ENCODE measurements at regions not wholly inside any gene's neighbourhood (a gene's known extent, or its start where the extent isn't known, plus 50 kb on each side); places are given as distances from the start of the nearest gene placed in this dataset.
"Not testable (repeated sequence)": the region's sequence is repeated elsewhere in the genome, so short reads cannot be mapped to it uniquely, and the experiment has no call there.

DNA sequence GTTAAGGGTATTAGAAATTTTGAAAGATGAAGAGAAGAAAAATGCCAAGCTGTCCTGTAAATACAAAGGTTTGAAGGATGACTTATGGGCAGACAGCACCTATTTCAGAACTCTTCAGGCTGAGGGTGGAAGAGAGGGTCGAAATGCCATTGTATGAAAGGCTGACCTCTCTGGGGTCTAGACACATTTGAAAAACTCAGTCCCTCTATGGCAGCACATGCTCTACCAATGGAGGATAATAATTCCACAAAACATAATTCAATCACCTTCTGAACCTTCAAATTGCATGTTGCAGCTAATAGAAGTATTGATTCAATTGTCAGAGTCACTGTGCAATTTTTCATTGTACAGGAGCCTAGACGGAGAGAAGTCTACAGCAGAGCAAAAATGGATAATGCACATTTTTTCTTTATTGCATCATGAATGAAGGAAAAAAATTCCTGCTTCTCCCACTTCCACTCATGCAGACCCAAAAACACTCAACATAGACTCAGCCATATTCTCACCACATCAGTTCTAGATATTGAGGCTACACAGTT lies 569.1 kb downstream of the TBL1XR1 start:
- no peak for DNase-seq (ENCODE audit: low read depth)

DNA sequence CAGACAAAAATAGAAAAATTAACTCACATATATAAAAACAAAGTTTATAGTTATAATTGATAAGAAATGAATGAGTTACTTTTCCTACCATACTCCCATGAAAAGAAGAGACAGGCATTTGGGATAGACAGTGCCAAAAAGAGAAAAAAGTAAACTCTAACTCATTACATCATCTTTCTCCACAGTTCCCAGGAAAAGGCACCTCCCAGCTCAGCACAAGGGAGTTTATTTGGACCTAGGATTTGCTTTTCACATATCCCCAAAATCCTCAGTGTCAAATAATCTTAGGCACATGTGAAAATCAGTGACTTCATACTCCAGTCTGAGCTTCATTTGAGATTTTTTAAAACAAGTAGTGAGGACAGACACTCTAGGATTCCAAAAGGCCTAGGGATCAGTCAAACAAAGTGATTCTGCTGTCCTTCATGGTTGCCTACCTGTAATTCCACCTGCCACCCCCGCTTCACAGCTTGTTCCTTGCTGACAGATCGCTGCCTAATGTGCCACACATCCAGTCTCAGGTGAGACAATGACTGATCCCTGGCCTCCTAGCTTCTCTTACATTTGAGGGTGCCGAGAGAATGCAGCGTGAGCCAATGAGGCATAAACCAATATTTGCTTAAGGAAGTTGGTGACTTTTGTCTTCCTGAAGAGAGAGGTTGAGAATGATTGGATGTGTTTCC lies 573.7 kb downstream of the TBL1XR1 start:
- no peak for DNase-seq (ENCODE audit: low read depth)

DNA sequence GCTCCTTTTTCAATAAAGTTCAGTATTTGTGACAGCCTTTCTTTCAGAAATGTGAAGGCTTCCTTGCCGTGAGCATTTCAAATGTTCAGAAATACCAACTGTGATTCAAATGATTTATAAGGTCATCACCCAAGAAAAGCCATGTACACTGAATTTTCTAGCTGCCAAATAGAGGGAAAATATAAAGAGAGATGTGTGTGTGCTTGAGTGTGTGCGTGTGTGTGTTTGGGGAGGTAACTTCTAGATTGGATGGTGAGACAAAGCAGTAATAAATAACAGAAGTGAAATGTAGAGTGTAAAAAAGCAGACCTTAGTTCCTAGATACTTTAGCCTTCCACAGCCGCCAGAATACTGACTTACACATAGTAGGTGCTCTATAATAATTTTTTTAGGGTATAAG lies 577.4 kb downstream of the TBL1XR1 start:
- no peak for DNase-seq (ENCODE audit: low read depth)

DNA sequence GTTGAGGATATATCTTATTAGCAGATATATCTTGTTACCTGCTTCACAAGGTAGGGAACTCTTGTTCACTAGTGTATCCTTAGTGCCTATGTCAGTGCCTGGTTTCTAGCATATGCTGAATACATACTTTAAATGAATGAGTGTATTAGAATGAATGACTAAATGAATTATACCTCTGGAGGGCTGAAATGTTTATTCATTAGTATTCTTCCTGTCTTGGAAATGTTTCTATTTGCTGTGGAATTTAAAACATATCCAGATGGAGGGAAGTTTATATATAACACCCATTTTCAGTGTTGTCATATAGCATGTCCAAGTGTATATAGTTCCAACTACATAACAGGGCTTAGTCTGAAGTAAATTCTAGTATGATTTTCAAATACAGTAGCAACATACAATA lies 581.5 kb downstream of the TBL1XR1 start:
- DNase-seq (ENCODE audit: low read depth): no peak

DNA sequence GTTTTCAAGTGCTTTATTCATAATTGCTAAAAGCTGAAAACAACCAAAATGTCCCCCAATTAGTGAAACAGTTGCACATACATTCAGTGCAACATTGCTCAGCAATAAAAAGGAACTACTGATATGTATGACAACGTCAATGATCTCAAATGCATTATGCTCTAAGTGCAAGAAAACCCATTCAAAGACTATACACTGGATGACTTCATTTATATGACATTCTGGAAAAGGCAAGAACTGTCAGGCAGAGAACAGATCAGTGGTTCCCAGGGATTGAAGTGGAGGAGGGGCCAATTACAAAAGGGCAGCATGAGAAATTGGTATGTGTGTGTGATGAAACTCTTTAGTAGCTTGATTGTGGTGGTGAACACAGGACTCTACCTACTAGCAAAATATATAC lies 585.6 kb downstream of the TBL1XR1 start:
- DNase-seq (ENCODE audit: low read depth): no peak

DNA sequence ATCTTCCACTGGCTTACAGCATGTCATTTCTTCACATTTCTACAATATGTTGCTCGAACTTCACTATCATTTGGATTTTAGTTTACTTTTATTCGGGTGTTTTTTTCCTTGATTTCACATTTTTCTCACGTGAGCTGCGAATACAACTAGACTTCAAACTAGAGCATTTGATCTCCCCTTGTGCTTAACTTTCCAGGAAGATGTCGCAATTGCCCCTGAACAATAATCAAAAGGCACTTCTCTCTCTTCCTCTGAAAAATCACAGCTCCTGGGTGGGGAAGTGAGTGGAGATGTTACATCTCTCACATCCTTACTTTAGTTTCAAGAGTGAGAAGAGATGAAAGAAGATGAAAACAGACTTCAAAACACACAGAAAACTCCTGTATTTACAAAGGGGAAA lies 587.9 kb downstream of the TBL1XR1 start:
- DNase-seq (ENCODE audit: low read depth): no peak

DNA sequence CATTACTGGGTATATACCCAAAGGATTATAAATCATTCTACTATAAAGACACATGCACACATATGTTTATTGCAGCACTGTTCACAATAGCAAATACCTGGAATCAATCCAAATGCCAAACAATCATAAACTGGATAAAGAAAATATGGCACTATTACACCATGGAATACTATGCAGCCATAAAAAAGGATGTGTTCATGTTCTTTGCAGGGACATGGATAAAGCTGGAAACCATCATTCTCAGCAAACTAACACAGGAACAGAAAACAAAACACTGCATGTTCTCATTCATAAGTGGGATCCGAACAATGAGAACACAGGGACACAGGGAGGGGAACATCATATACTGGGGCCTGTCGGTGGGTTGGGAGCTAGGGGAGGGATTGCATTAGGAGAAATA lies 591.7 kb downstream of the TBL1XR1 start:
- DNase-seq (ENCODE audit: low read depth): not testable (repeated sequence)

DNA sequence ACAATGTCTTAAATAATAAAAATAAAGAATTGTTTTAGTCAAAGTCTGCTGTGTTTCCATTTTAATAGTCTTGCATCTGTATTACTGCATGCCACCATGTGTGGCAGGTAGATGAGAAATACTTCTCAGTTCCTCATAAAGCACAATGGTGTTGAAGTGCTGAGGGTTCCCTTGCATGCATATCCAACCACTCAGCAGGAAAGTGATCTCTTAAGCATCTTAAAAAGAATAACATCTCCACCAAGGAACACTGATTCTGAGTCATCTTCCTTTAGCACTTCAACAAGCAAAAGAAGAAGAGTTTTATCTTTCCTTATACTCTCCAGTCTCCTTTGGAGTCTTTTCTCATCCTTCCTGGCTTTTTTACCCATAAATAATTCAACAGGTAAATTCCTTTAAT lies 602.0 kb downstream of the TBL1XR1 start:
- no peak for DNase-seq (ENCODE audit: low read depth)

DNA sequence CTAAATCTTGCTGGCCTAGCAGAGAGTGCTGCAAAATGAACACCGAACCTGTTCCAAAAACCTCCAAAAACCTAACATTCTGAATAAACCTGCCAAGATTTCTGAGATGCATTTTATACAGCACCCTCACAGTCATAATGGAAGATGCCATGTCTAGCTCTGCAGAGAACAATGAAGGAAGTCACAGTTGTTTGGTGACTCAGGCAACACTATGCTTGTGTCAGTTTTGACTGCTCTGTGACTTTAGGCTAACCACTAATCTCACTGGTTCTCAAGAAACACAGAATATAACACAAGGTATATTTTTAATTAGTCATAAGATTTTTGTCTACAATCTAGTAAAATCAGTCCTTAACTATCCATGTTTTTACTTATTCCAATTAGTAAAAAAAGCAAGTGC lies 606.6 kb downstream of the TBL1XR1 start:
- DNase-seq (ENCODE audit: low read depth): no peak

DNA sequence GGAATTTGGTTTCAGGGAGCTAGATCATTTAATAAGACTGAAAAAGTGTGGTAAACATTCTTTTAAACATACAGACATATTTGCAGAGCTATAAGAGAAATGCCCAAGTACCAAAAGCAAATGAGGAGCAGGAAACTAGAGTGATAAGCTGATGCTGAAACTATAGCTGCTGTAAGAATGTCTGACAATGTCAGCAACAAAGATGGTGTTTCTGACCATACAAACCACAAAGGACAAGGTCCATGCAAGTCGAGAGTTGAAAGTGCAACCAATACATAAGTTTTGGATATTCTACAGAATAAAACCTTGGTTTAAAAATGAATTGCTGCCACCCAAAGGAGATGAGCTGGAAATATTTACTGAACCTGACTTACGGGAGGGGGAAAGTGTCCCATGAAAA lies 610.2 kb downstream of the TBL1XR1 start:
- no peak for DNase-seq (ENCODE audit: low read depth)

DNA sequence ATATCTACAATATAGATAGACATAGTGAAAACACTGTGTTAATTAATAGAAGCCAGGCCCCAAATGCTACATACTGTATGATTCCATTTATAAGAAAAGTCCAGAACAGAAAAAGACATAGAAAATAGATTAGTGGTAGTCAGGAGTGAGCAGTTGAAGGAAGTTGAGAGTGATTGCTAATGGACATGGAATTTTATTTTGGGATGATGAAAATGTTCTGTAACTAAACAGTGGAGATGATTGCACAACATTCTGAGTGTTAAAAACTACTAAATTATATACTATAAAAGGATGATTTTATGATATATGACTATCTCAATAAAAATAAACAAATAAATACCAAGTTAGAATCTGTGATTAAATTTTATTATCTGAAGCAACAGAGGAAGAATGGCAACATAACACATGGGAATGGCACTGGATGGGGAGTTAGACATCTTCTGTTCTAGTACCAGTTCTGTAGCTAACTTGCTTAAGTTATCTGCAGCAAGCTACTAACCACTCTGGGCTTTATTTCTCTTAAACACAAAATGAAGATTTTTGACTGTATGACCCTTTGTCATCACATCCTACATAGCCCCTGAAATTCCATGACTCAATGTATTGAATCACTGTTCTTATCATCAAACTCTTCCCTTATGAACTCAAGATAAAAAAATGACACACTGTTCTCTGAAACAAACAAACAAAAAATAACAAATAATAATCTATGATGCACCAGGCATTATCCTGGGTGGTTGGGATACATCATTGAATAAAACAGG lies 612.7 kb downstream of the TBL1XR1 start:
- DNase-seq (ENCODE audit: low read depth): no peak

DNA sequence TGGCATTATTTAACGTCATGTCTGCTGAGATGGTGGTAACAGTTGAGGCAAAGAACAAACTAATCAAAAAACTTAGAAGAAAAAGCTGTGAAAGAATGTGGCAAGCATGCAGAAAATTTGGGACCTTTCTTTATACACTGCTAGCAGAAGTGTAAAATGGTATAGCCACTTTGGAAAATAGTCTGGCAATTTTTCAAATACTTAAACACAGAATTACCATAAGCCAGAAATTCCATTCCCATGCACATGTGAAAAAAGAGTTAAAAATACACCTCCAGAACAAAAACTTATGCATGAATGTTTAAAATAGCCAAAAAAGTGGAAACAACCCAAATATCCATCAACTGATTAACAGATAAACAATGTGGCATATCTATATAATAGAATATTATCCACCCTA lies 613.3 kb downstream of the TBL1XR1 start:
- no peak for DNase-seq (ENCODE audit: low read depth)

DNA sequence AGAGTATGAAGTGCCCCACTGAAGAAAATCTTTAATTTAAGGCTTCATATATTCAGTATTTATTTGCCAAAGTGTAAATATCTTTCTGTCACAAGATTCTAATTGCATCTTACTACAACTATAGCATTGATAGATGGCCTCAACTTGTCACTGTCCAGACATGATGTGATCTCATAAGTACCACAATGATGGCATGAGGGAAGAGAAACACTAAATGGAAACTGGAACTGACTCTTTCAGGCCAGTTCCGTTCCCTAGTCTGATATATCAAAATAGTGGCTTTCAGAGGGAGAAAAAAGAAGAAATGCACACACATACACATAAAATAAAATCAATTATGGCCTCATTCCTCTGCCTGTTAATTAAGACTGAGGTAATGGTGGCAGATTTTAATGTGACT lies 615.7 kb downstream of the TBL1XR1 start:
- DNase-seq (ENCODE audit: low read depth): no peak

DNA sequence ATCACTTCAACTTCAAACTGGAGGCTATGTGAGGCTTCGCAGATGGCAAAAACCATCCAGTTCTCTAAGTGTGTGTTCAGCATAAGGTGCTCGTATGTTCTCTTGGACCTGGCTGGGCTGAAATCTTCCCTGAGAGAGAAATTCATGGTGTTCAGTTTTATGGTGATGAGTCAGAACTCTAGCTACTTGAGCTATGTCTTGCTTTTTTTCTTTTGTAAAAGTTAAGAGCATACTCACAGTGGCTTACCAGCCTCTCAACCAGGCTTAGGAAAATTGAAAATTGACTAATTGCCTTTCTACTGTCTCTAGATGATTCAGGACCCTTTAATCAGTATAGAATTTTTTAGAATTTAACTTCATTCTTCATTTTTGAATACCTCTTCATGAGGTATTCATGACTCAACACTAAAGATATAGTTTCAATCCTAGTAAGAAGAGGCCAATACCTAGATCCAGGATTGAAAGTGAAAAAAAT lies 617.5 kb downstream of the TBL1XR1 start:
- no peak for DNase-seq (ENCODE audit: low read depth)

DNA sequence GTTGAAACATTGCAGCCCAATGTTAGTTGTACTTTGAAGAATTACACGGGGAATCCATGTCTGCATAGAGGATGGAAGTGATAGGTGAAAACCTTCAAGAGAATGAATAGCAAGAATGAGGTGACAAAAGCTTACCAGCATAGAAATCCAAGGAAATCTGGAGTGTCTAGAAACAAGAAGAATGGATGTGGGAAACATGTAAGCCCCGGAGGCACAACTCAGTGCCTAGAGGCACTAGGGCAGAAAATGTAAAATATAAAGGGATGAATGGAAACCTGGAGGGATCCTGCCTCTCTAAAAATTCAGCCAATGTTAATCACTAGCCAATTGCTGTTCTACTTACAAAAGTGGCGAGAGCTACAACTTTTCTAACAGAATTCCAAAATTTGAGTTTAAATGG lies 619.0 kb downstream of the TBL1XR1 start:
- DNase-seq (ENCODE audit: low read depth): no peak

DNA sequence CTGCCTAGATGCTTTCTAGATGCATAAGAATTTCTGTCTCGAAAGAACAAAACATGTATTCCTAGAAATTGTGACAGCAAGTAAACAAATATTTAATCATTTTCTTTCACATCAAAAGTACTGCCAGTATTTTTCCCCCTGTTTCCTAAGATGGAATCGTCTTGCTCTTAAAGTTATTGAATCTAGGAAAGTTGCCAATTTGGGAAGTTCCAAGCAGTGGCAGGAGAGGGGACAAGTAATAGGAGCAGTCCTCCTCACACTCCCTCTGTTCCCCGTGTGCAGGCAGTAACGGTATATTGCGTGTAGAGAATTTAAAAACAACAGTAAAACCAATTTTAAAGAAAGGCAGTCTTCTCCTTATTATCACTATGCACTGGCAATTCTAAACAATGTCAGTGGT lies 619.8 kb downstream of the TBL1XR1 start:
- no peak for DNase-seq (ENCODE audit: low read depth)

DNA sequence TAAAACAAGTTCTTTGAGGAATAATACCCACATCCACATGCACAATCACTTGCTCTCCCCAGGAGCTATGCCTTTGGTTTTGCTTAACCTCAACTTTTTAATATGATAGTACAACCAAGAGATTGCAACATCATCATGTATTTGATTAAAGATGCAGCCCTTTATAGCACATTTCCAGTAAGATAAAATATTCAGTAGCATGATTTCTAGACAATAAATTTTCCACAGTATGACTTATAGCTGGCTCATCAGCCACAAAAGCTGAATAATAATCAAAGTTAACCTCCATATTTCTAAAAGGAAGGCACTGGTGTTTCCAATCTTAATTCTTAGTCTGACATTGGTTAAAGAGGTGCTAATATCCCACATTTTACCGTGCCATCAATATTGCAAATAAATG lies 622.5 kb downstream of the TBL1XR1 start:
- DNase-seq (ENCODE audit: low read depth): no peak

DNA sequence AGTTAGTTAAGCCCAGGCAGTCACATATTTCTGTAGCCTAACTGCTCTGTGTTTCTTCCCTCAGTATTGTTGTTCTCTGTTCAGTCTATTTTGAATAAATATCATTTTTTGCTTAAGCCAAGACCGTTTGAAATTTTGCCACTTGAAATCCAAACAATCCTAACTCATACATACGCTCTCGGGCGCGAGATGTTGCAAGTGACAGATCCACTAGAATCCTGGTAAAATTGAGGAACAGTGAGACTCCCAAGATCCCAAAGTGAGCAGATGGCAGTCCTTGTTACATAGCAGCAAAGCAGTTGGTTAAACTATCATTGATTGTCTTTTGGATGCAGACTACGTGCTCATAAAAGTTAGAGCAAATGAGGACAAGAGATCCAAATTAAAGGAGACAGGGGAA lies 625.4 kb downstream of the TBL1XR1 start:
- DNase-seq (ENCODE audit: low read depth): no peak

DNA sequence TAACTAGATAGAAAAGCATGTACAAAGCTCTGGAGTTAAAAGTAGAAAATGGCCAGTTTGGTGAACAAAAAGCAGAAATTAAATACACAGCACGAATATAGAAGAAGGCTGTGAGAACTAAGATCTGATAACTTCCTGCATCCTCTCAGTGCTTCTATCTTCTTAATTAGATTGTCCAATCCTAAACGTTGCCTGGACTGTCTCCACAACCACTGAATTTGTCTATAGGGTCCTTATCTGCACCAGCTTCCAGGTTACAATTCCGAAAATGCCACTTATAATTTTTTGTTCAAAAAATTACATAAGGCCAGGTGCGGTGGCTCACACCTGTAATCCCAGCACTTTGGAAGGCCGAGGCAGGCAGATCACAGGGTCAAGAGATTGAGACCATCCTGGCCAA lies 626.3 kb downstream of the TBL1XR1 start:
- no peak for DNase-seq (ENCODE audit: low read depth)

DNA sequence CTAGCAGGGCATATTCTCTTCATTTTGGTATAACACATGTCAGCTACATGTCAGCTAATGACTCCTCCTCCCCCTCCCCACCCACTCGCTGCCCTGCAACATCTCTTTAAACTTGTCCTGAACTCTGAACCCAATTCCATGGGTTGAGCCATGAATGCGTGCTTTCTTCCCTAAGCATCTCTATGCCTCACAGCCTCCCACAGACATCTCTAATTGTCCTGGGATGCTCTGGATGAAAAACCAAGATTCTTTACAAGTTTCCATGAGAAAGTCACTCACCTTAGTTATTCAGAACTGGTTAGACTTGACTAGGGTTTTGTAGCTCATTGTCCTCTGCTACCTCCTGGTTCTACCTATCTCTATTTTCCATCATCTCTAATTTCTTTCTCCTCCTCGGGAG lies 629.1 kb downstream of the TBL1XR1 start:
- DNase-seq (ENCODE audit: low read depth): no peak

DNA sequence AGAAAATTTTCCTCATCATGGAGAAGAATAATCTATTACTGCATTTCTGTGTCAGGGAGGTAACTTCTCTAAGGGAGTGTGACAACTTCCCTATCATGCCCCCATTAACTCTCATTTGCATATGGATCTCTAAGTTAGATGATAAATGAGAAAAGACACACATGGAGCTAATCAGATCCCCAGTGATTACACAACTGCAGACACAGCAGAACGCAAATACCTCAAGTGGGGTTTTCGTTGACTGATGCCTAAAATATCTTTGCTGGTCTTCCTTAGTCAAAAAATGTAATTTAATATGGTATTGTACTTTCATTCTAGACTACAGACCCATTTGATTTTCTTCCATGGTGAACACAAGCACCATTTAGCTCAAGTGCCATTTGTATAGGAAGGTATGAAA lies 630.5 kb downstream of the TBL1XR1 start:
- DNase-seq (ENCODE audit: low read depth): no peak

DNA sequence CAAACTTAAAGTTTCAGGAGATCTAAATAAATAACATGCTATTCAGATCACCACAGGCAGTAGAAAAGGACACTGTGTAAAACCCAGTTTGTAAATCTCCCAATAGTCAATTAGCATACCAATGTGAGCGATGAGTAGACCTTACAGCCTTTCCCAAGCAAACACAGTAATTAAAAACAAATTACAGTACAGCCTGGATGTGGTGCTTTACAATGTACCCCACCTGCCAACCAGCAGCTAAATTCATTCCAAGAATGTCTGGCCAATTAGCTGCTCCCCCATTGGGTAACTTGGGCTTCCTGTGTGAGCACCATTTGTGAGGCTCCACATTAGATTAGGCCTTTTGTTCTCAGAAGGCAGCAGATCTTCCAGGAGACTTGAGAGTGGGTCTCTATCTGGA lies 635.0 kb downstream of the TBL1XR1 start:
- no peak for DNase-seq (ENCODE audit: low read depth)

DNA sequence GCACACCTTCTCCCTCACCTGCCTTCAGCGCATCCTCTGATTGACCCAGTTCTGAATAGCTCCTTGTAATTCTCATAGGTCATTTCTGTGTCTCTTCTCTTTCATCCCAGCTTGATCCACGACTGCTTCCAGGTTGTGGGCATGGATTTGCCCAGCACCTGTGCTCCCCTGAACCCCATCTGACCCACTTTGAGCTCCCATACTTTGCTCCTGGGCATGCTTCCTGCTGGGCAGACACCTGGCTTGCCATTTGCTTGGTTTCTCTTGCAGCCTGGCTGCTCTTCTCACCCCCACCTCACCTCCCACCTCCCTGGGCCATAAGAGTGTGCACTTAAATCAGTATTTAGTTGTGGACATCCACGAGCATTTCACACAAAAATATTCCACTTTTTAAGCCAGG lies 635.5 kb downstream of the TBL1XR1 start:
- no peak for DNase-seq (ENCODE audit: low read depth)

Data from stimulated activated CD8-positive, alpha-beta memory T cell treated with anti-CD3 and anti-CD28 coated beads, Interleukin-4, amount 100 ng/mL, for 24 hours (primary cell).